ENCODE measurements at regions not wholly inside any gene's neighbourhood (a gene's known extent, or its start where the extent isn't known, plus 50 kb on each side); places are given as distances from the start of the nearest gene placed in this dataset.
A peak's percentile ranks its signal among the peaks of the same experiment; 100 is the strongest.

DNA sequence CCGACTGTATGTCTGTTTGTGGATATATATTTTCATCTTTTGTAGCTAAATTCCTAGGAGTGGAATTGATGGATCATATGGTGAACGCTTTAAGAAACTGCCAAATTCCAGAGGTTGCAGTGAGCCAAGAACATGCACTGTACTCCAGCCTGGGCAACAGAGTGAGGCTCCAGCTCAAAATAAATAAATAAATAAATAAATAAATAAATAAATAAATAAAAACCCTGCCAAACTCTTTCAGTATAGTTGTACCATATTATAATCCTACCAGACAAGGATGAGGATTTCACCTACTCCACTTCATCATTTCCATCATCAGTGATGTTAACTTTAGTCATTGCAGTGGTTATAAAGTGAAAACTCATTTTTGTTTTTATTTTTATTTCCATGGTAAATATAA lies 325.1 kb upstream of the ANXA10 start:
- no peak for ATAC-seq
- no peak for TF ChIP-seq CSRNP3 (CRISPR knock-in tag; IDR thresholded peaks at IDR 0.05)
- TF ChIP-seq GLIS3 (CRISPR knock-in tag; IDR thresholded peaks at IDR 0.05) = no peak
- TF ChIP-seq ZNF565 (CRISPR knock-in tag; conservative IDR thresholded peaks at IDR 0.05; ENCODE audit: low read depth) = no peak
- TF ChIP-seq OSR1 (CRISPR knock-in tag; IDR thresholded peaks at IDR 0.05) = no peak
- TF ChIP-seq CREB5 (CRISPR knock-in tag; IDR thresholded peaks at IDR 0.05; ENCODE audit: low read depth) = no peak
- no peak for TF ChIP-seq SNAI2 (CRISPR knock-in tag; IDR thresholded peaks at IDR 0.05)
- TF ChIP-seq RARB (CRISPR knock-in tag; IDR thresholded peaks at IDR 0.05) = no peak
- no peak for TF ChIP-seq ZNF8 (CRISPR knock-in tag; IDR thresholded peaks at IDR 0.05)
- no peak for TF ChIP-seq ZNF70 (CRISPR knock-in tag; IDR thresholded peaks at IDR 0.05)
- TF ChIP-seq, protein P1, sequence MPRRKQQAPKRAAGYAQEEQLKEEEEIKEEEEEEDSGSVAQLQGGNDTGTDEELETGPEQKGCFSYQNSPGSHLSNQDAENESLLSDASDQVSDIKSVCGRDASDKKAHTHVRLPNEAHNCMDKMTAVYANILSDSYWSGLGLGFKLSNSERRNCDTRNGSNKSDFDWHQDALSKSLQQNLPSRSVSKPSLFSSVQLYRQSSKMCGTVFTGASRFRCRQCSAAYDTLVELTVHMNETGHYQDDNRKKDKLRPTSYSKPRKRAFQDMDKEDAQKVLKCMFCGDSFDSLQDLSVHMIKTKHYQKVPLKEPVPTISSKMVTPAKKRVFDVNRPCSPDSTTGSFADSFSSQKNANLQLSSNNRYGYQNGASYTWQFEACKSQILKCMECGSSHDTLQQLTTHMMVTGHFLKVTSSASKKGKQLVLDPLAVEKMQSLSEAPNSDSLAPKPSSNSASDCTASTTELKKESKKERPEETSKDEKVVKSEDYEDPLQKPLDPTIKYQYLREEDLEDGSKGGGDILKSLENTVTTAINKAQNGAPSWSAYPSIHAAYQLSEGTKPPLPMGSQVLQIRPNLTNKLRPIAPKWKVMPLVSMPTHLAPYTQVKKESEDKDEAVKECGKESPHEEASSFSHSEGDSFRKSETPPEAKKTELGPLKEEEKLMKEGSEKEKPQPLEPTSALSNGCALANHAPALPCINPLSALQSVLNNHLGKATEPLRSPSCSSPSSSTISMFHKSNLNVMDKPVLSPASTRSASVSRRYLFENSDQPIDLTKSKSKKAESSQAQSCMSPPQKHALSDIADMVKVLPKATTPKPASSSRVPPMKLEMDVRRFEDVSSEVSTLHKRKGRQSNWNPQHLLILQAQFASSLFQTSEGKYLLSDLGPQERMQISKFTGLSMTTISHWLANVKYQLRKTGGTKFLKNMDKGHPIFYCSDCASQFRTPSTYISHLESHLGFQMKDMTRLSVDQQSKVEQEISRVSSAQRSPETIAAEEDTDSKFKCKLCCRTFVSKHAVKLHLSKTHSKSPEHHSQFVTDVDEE (CRISPR knock-in tag; IDR thresholded peaks at IDR 0.05) = no peak
- no peak for TF ChIP-seq PPARA (CRISPR knock-in tag; IDR thresholded peaks at IDR 0.05; ENCODE audit: borderline replicate concordance)
- no peak for TF ChIP-seq ISL1 (CRISPR knock-in tag; IDR thresholded peaks at IDR 0.05)
- TF ChIP-seq CSDC2 (CRISPR knock-in tag; IDR thresholded peaks at IDR 0.05) = no peak

DNA sequence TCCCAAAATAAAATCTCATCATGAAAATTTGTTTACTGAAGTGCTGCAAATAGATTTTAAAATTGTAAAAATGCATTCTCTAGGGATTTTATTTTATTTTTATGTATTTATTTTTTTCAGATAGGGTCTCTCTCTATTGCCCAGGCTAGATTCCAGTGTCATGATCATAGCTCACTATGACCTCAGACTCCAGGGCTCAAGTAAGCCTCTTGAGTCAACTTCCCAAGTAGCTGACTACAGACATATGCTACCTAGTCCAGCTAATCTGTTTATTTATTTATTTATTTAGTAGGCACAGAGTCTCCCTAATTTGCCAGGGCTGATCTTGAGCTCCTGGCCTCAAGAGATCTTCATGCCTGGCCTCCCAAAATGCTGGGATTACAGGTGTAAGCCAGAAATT lies 317.7 kb upstream of the ANXA10 start:
- ATAC-seq = no peak
- no peak for TF ChIP-seq ESRRG (CRISPR knock-in tag; IDR thresholded peaks at IDR 0.05)

DNA sequence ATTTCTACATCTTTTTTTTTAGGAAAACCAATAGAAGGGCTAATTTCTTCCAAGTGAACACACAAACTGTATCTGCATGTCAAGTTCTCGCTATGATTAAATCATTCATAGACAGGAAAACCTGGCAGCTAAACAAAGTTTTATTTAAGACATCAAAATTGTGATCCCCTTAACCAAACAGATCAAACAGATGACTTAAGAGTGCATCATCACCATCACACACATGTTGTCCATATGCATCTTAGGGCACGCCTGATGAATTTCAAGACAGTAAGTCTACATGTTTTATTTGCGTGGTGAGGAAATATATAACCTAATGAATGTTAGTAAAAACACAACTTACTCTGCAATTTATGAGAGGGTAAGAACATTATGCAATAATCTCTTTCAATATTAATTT lies 317.0 kb upstream of the ANXA10 start:
- no peak for ATAC-seq
- TF ChIP-seq ZFP3 (CRISPR knock-in tag; IDR thresholded peaks at IDR 0.05) = no peak
- TF ChIP-seq ZNF70 (CRISPR knock-in tag; IDR thresholded peaks at IDR 0.05) = no peak
- no peak for TF ChIP-seq ESRRG (CRISPR knock-in tag; IDR thresholded peaks at IDR 0.05)
- TF ChIP-seq ZC3H10 (CRISPR knock-in tag; IDR thresholded peaks at IDR 0.05) = no peak
- no peak for TF ChIP-seq TOX (CRISPR knock-in tag; IDR thresholded peaks at IDR 0.05; ENCODE audit: borderline replicate concordance)
- TF ChIP-seq TCF4 (CRISPR knock-in tag; IDR thresholded peaks at IDR 0.05; ENCODE audit: borderline replicate concordance) = no peak
- no peak for TF ChIP-seq PPARA (CRISPR knock-in tag; IDR thresholded peaks at IDR 0.05; ENCODE audit: borderline replicate concordance)
- TF ChIP-seq ZNF565 (CRISPR knock-in tag; conservative IDR thresholded peaks at IDR 0.05; ENCODE audit: low read depth) = no peak

DNA sequence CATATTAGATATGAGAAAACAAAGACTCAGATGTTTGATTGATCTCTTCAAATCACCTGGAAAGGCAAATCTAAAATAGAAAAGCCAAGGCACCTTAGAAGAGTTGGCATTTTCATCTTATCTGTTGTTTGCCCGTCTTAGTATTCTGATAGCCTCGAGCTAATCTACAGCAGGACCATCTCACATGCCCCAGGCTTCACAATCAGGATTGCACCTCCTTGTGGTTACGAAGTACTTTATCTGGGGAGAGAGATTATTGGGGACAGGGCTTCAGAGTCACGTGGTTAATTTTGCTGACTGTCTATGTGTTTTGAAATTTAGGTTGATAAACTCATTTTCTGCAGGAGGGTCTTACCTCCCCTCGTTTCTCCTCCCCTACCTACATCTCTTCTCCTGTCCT lies 313.1 kb upstream of the ANXA10 start:
- ATAC-seq = peak; percentile 81
- TF ChIP-seq, protein P1 (CRISPR knock-in tag; IDR thresholded peaks at IDR 0.05) = no peak
- TF ChIP-seq ZNF565 (CRISPR knock-in tag; conservative IDR thresholded peaks at IDR 0.05; ENCODE audit: low read depth) (no peak), ZC3H10 (CRISPR knock-in tag; IDR thresholded peaks at IDR 0.05) (no peak), OSR1 (CRISPR knock-in tag; IDR thresholded peaks at IDR 0.05) (no peak)
- TF ChIP-seq, protein P2, sequence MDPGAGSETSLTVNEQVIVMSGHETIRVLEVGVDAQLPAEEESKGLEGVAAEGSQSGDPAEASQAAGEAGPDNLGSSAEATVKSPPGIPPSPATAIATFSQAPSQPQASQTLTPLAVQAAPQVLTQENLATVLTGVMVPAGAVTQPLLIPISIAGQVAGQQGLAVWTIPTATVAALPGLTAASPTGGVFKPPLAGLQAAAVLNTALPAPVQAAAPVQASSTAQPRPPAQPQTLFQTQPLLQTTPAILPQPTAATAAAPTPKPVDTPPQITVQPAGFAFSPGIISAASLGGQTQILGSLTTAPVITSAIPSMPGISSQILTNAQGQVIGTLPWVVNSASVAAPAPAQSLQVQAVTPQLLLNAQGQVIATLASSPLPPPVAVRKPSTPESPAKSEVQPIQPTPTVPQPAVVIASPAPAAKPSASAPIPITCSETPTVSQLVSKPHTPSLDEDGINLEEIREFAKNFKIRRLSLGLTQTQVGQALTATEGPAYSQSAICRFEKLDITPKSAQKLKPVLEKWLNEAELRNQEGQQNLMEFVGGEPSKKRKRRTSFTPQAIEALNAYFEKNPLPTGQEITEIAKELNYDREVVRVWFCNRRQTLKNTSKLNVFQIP (CRISPR knock-in tag; IDR thresholded peaks at IDR 0.05; ENCODE audit: borderline replicate concordance, low read depth) = no peak

All from SK-N-SH treated with all-trans-retinoic acid at 6 μM for 48 hours (cell line).